Right renal pelvis (tissue), 4 donors: ENCODE measurements at regions not wholly inside any gene's neighbourhood (a gene's known extent, or its start where the extent isn't known, plus 50 kb on each side); places are given as distances from the start of the nearest gene placed in this dataset.

ENCODE experiments used
- DNase-seq, 4 donors: peaks; one replicate each; pipeline ENCODE4 v3.0.0-alpha.2; 2013; ENCODE audit warnings: low read depth in 4 of 4, low spot score in 3 of 4, missing footprints in 1 of 4

DNA sequence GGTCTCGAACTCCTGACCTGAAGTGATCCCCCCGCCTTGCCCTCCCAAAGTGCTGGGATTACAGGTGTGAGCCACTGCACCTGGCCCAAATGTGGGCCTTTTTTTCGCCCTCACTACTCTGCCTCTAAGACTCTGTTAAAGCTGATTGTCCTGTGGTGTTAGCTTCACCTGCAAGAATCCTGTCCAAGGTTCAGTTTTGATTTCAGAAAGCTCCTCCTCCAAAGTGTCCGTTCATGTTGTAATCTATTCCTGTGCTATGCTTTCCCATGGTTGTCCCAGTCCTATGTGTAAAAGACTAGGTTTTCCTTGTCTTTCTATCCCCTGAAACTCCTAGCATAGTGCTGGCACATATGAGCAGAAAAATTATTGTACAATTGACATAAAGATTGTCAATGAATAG is 440.9 kb downstream of the KLF5 start:
- DNase-seq = no peak

DNA sequence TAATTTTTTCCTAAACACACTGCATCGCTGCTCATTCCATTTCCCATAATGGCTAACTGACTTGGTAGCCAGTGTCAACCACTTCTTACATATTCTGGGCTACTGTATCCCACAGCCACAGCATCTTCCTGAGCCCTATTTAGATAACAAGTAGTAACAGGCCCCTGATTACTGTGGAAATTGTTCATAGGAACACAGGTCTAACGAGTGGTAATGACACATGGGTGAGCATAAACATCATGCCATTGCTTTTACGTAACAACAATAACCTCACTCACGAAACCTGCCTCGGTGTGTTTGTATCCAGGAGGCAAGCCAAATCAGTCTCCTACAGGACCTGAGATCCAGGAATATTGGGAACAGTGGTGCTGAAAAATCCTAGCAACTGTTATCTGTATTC is 438.6 kb downstream of the KLF5 start:
- no peak for DNase-seq

DNA sequence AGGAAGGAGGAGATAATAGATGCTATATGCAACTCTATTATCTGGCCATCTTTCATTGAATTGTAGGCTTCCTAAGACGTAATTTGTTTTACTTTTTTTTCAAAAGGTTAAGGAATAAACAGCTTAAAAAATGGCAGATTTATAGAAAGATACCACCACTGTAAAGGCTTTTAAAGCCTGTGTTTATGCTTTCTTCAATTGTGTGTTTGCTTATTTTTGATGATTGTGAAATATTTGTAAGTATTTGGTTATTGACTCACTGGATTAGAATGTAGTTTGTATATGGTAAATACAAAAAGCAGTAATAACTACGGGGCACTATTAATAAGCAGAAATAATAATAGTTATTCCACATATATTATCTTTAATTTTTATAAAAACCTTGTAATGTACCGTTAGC is 437.9 kb downstream of the KLF5 start:
- DNase-seq = no peak

DNA sequence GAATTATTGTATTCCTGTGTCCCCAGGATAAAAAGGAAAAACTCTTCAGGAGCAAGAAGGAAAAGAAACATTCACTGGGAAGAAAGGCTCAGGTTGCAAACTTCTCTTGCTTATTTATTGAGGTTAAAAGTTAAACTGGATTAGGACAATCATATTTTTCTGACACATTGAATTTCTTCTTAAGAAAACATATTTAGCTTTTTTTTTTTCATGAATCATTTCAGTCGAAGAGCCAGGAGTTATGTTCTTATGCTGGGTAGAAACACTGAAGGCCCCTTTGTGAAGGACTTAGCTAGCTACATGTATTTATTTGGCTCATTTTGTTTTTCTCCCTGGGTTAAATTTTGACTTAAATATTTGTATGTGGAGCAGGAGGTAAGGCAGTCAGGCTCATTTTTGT is 434.0 kb downstream of the KLF5 start:
- DNase-seq = no peak

- DNase-seq = no peak
Measured at GRCh38 chr13:73482556-73482955, 423.8 kb downstream of the KLF5 start.

- no peak for DNase-seq
Measured at GRCh38 chr13:73481886-73482445, 423.2 kb downstream of the KLF5 start.

- no peak for DNase-seq
Measured at GRCh38 chr13:73480779-73481559, 422.2 kb downstream of the KLF5 start.

- no peak for DNase-seq
Measured at GRCh38 chr13:73479856-73480255, 421.1 kb downstream of the KLF5 start.

GRCh38 chr13:73479351-73479750 is 420.5 kb downstream of the KLF5 start:
- no peak for DNase-seq

DNA sequence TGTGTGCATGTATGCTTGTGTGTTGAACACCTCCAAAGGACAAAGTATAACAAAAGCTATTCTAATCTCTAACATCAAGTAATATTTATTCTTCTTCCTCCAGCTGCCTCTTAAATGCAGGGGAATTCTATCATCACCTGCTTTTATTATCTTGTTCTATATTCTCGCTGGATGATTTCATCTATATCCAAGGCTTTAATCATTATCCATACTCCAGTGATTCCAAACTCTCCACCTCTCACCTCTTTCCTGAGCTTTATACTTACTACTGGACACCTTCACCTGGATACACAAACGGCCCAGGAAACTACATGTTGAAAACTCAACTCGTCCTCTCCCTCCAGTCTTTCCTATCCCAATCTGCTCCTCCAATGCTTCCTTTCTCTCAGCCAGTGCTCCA is 418.6 kb downstream of the KLF5 start:
- DNase-seq = no peak

GRCh38 chr13:73473016-73473415 is 414.2 kb downstream of the KLF5 start:
- DNase-seq = no peak

GRCh38 chr13:73467125-73467524 is 408.3 kb downstream of the KLF5 start:
- no peak for DNase-seq

GRCh38 chr13:73466561-73466960 is 407.8 kb downstream of the KLF5 start:
- no peak for DNase-seq

DNA sequence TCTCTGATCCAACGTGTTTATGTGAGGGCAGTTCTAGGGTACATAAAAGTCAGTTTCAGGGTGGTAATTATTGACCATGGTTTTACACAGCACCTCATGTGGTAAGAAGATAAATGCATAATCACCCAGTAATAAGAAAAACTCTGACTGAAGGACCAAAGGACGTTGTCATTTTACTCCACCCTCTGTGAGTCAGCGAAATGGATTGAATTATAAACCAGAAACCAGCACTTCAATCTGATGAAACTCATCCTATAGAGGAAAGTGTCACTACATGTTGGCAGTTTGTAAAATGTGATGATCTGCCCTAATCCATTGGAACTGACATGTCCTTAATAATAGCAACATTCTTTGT is 406.8 kb downstream of the KLF5 start:
- no peak for DNase-seq

- DNase-seq = no peak
Measured at GRCh38 chr13:73464758-73465616, 406.2 kb downstream of the KLF5 start.

DNA sequence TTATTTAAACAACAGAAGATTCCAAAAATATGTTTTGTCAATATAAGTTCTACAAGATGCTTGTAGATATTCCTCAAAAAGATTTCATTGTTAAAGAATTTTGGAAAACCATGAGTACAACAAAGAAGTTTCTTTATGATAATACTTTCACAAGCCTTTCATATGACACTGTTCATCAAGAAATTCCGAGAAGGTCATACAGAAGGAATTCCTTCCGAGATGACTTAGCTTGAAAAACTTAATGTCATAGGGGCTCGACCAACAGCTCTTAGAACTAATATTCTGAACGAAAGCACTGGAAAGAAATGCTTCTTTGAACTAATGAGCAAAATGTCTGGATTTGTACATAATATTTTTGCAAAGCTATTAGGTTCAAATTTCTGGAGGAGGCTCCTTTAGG is 403.4 kb downstream of the KLF5 start:
- DNase-seq = no peak

DNA sequence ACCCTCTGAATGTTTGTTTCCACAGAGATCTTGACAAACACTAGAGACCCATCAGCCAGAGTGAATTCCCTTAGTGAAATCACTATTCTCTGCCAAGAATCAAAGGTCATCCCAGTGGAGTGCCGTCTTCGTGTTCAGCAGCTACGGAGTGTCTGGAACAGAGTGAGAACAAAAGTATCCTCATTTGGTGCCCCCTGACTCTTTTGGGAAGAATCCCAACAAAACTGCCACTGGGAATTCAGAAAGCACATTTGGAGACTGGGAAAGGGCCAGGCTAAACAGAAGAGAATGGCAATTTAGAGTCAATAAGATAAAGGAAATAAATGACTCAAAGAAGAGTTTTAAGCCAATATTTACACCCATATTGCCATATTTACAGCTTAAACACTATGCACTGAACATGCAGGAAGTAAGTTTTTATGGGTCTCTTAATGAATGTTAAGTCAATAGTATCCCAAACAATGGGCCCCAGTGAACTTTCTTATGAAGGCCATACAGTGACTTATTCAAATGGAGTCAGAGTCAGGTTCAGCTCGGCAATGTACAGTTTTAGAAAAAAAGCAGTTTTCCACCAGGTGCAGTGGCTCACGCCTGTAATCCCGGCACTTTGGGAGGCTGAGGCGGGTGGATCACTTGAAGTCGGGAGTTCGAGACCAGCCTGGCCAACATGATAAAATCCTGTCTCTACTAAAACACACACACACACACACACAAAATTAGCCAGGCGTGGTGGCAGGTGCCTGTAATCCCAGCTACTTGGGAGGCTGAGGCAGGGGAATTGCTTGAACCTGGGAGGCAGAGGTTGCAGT is 392.6 kb downstream of the KLF5 start:
- DNase-seq = peak in 1 of 4 donors; percentile 15

GRCh38 chr13:73450583-73450982 is 391.8 kb downstream of the KLF5 start:
- no peak for DNase-seq

DNA sequence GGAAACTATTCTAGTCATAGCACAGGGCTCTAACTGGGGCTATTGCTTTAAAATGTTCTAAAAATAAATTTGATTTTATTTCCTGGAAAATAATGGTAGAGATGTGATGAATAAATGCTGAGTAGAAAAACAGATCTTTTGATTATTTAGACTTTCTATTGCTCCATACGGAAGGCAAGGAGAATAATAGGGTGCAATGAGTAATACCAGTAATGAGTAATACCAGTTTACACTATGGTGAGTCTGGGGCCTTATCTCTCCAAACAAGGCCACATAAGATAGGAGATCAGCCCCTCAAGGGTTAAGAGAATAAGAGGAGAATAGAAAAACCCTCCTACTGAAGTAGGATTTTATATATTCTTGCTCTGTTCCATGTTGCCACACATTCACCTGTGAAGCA is 390.4 kb downstream of the KLF5 start:
- no peak for DNase-seq

DNA sequence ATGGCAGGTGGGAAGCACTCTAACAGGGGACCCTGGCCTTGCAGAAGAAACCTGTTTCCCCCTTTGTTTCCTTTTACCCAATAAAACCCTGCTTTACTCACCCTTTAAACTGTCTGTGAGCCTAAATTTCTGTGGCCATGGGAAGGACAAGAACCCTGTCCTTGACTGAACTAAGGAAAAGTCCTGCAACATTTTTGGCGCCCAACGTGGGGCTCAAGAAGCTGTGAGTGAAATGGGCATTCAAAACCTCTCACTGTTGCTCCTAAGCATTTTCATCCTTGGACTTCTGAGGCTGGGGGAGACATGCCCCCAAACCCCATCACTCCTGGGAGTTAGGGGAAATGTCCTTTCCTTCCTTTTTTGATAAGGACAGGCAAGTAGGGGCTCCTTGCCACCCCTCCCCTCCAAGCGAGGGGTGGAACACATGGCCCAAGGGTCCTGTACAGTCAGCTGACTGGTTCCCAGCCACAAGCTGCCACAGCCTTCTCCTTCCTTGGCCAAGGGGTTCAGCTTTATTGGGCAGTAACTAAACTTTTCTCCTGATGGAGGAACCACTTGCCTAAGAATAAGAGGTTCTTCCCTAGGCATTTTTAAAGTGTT is 381.6 kb downstream of the KLF5 start:
- DNase-seq = no peak

- no peak for DNase-seq
Measured at GRCh38 chr13:73433890-73434289, 375.1 kb downstream of the KLF5 start.
